ENCODE measurements at regions not wholly inside any gene's neighbourhood (a gene's known extent, or its start where the extent isn't known, plus 50 kb on each side); places are given as distances from the start of the nearest gene placed in this dataset.

- H3K27ac ChIP-seq: no peak overlapping the region
- H3K9me3 ChIP-seq: no peaks in the 10 kb centered on the region
- no peaks in the 10 kb centered on the region for H3K27me3 ChIP-seq
- intact Hi-C loops (cut with DNase I): no loop called here
- TF ChIP-seq, protein P1, sequence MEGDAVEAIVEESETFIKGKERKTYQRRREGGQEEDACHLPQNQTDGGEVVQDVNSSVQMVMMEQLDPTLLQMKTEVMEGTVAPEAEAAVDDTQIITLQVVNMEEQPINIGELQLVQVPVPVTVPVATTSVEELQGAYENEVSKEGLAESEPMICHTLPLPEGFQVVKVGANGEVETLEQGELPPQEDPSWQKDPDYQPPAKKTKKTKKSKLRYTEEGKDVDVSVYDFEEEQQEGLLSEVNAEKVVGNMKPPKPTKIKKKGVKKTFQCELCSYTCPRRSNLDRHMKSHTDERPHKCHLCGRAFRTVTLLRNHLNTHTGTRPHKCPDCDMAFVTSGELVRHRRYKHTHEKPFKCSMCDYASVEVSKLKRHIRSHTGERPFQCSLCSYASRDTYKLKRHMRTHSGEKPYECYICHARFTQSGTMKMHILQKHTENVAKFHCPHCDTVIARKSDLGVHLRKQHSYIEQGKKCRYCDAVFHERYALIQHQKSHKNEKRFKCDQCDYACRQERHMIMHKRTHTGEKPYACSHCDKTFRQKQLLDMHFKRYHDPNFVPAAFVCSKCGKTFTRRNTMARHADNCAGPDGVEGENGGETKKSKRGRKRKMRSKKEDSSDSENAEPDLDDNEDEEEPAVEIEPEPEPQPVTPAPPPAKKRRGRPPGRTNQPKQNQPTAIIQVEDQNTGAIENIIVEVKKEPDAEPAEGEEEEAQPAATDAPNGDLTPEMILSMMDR (IDR thresholded peaks at IDR 0.05): no peak
- H3K36me3 ChIP-seq: no peaks in the 10 kb centered on the region
- DNase-seq (peak in 1 of 4 donors; percentile 37), ATAC-seq (no peak)
- no peak overlapping the region for H3K4me3 ChIP-seq
- peaks cover 0 to 4% of the 10 kb centered on the region in 2 donors for H3K4me1 ChIP-seq
Measured at GRCh38 chr11:56890584-56891305, 98.0 kb upstream of the OR5AK2 start.

DNA sequence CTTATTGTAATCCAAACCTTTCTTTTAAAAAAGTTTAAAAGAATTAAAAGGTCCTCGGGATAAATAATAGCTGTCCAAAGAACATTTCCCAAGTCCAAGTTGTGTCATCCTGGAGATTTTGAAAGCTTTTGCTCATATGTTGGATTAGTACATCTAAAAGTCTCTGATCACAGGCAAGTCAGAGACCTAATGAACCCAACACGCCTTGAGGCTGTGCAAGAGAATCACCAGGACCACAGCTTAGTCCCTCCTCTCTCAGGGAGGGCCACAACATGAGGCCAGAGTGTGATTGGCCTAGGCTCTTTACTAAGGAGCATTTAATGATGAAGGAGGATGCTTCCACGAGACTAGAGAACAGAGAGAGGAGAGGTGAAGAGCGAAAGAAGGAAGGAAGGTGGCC, 98.7 kb upstream of the OR5AK2 start:
- ATAC-seq (no peak), DNase-seq (no peak)
- Histone ChIP-seq H3K27ac (no peak overlapping the region), H3K36me3 (no peaks in the 10 kb centered on the region), H3K27me3 (no peaks in the 10 kb centered on the region), H3K9me3 (no peaks in the 10 kb centered on the region), H3K4me1 (peaks cover 0 to 5% of the 10 kb centered on the region in 2 donors), H3K4me3 (no peak overlapping the region)
- intact Hi-C loops (cut with DNase I): no loop called here
- TF ChIP-seq, protein P1 (IDR thresholded peaks at IDR 0.05): no peak

GRCh38 chr11:56887940-56888339, 100.8 kb upstream of the OR5AK2 start:
- no peaks in the 10 kb centered on the region for H3K36me3 ChIP-seq
- DNase-seq (no peak), ATAC-seq (no peak)
- intact Hi-C loops (cut with DNase I): no loop called here
- H3K9me3 ChIP-seq: no peaks in the 10 kb centered on the region
- TF ChIP-seq, protein P1 (IDR thresholded peaks at IDR 0.05): no peak
- no peaks in the 10 kb centered on the region for H3K27me3 ChIP-seq
- peaks cover 0 to 5% of the 10 kb centered on the region in 2 donors for H3K4me1 ChIP-seq
- no peak overlapping the region for H3K4me3 ChIP-seq
- H3K27ac ChIP-seq: no peak overlapping the region

- TF ChIP-seq, protein P1 (IDR thresholded peaks at IDR 0.05): no peak
- no peak overlapping the region for H3K4me3 ChIP-seq
- peaks cover 0 to 5% of the 10 kb centered on the region in 2 donors for H3K4me1 ChIP-seq
- H3K9me3 ChIP-seq: no peaks in the 10 kb centered on the region
- H3K36me3 ChIP-seq: no peaks in the 10 kb centered on the region
- ATAC-seq: no peak
- intact Hi-C loops (cut with DNase I): no loop called here
- no peak overlapping the region for H3K27ac ChIP-seq
- no peak for DNase-seq
- no peaks in the 10 kb centered on the region for H3K27me3 ChIP-seq
Measured at GRCh38 chr11:56886455-56886854, 102.3 kb upstream of the OR5AK2 start.

DNA sequence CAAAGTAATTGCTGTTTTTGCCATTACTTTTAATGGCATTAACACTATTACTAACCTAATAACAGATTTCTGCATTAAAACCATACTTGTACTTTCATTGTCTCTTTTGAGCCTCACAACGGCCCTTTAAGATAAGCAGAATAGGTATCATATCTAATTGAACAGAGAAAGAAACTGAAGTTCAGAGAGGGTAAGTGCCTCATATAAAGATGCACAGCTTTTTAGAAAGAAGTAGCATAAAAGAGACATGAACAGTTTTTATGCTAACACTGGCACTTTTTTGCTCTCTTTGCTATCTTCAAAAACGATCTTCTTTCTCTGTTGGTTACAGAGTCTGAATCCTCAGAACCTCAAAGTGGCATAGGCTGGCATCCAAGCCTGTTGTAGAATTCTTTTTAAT, 102.9 kb upstream of the OR5AK2 start:
- Histone ChIP-seq H3K4me3 (no peak overlapping the region), H3K27me3 (no peaks in the 10 kb centered on the region), H3K36me3 (no peaks in the 10 kb centered on the region), H3K4me1 (peaks cover 0 to 5% of the 10 kb centered on the region in 2 donors), H3K9me3 (no peaks in the 10 kb centered on the region), H3K27ac (peak overlapping the region in 1 of 2 donors; percentile 30)
- DNase-seq (no peak), ATAC-seq (no peak)
- TF ChIP-seq, protein P1 (IDR thresholded peaks at IDR 0.05): no peak
- intact Hi-C loops (cut with DNase I): no loop called here
